CD4-positive, alpha-beta T cell (primary cell): ENCODE measurements at regions not wholly inside any gene's neighbourhood (a gene's known extent, or its start where the extent isn't known, plus 50 kb on each side); places are given as distances from the start of the nearest gene placed in this dataset.

Experiments
- ATAC-seq: fragments of 200-7000 bp; cut with Tn5 transposase; one replicate; pipeline ENCODE4 v1.10.0; 2022; ENCODE audit warnings: mild to moderate bottlenecking; ENCODE audit not compliant: poor library complexity
- CTCF ChIA-PET: fragments of 350-600 bp; sonication (Branson Sonifier 250); formaldehyde crosslinking; loops from one replicate; lab custom pipeline; 2021; ENCODE audit warnings: antibody characterized with exemption, inconsistent platforms; lab: Charles Lee
- POLR2A ChIA-PET: fragments of 350-600 bp; sonication (Branson Sonifier 250); formaldehyde crosslinking; loops from one replicate; lab custom pipeline; 2021; ENCODE audit warnings: antibody characterized with exemption, inconsistent platforms; lab: Charles Lee
- DNase-seq, 14 experiments: peaks; one replicate each; pipeline ENCODE4 v3.0.0-alpha.2; 2013 to 2020; ENCODE audit warnings: mixed read lengths in 2 of 14
- H3K27ac ChIP-seq, 2 donors: one replicate each; pipeline versions ENCODE4 v1.5.1 to v1.7.0; 2013; ENCODE audit warnings: low read length in 2 of 2, low read depth in 1 of 2, mild to moderate bottlenecking in 1 of 2
- H3K27me3 ChIP-seq, 2 experiments: 1 replicate in 1 of 2; 2 replicates in 1 of 2; pipeline versions ENCODE4 v1.6.1 to v1.7.0; 2013; ENCODE audit warnings: low read length in 2 of 2, control low read depth in 1 of 2, mild to moderate bottlenecking in 1 of 2, moderate library complexity in 1 of 2; ENCODE audit not compliant: insufficient read depth in 2 of 2, control insufficient read depth in 1 of 2
- H3K36me3 ChIP-seq: one replicate; pipeline ENCODE4 v1.6.1; 2013; ENCODE audit warnings: low read length, control low read depth; ENCODE audit not compliant: insufficient read depth
- H3K4me1 ChIP-seq: one replicate; pipeline ENCODE4 v1.6.1; 2013; ENCODE audit warnings: low read length, control low read depth; ENCODE audit not compliant: insufficient read depth
- H3K4me3 ChIP-seq: one replicate; pipeline ENCODE4 v1.5.1; 2013; ENCODE audit warnings: mild to moderate bottlenecking, low read length, moderate library complexity
- H3K9me3 ChIP-seq, 2 experiments: 1 replicate in 1 of 2; 2 replicates in 1 of 2; pipeline versions ENCODE4 v1.6.1 to v1.7.0; 2013; ENCODE audit warnings: low read length in 2 of 2, mild to moderate bottlenecking in 2 of 2, control low read depth in 1 of 2, moderate library complexity in 1 of 2; ENCODE audit not compliant: control insufficient read depth in 1 of 2, insufficient read depth in 1 of 2
- H3K27ac Mint-ChIP-seq: one replicate; pipeline ENCODE4 v1.8.0; 2020; ENCODE audit warnings: mixed read lengths
- H3K27me3 Mint-ChIP-seq: one replicate; pipeline ENCODE4 v1.8.0; 2021; ENCODE audit warnings: mixed read lengths
- H3K36me3 Mint-ChIP-seq: one replicate; pipeline ENCODE4 v1.8.0; 2021; ENCODE audit warnings: low read depth, mixed read lengths
- H3K4me1 Mint-ChIP-seq: one replicate; pipeline ENCODE4 v1.8.0; 2021; ENCODE audit warnings: low read depth, mixed read lengths
- H3K4me3 Mint-ChIP-seq: one replicate; pipeline ENCODE4 v1.8.0; 2020; ENCODE audit warnings: mild to moderate bottlenecking, mixed read lengths
- H3K9me3 Mint-ChIP-seq: one replicate; pipeline ENCODE4 v1.8.0; 2020; ENCODE audit warnings: mixed read lengths
- CTCF ChIP-seq: fragments of 200-600 bp; IDR thresholded peaks from one replicate; pipeline ENCODE4 v1.8.0; 2022; ENCODE audit warnings: antibody characterized with exemption, mild to moderate bottlenecking
- intact Hi-C, 2 experiments: fragments of 100-400 bp; cut with DNase I in 1 of 2; cut with micrococcal nuclease in 1 of 2; formaldehyde crosslinking; loops; one replicate each; pipeline versions ENCODE4 v1.15.1 to v1.9.0; 2023 to 2025; cut with DNase I, micrococcal nuclease

GRCh38 chr4:112938461-112939058 lies 110.9 kb upstream of the ANK2 start:
- H3K9me3 ChIP-seq = no peaks in the 10 kb centered on the region
- H3K36me3 ChIP-seq = no peaks in the 10 kb centered on the region
- intact Hi-C loops = loop anchor here (2.0 to 5.0 kb wide), 3 partner anchors 306 to 611 kb away; no protein-coding TSS in a partner anchor
- TF ChIP-seq CTCF = peak; percentile 50
- Mint-ChIP-seq H3K9me3 (no peaks in the 10 kb centered on the region), H3K4me3 (no peak overlapping the region), H3K27me3 (peaks cover 28% of the 10 kb centered on the region), H3K27ac (no peak overlapping the region), H3K4me1 (no peaks in the 10 kb centered on the region), H3K36me3 (no peaks in the 10 kb centered on the region)
- ATAC-seq (no peak), DNase-seq (peak in 3 of 14 experiments; percentile 7 to 9 (median 8))
- peaks cover 0 to 13% of the 10 kb centered on the region in 2 experiments for H3K27me3 ChIP-seq
- no peak overlapping the region for H3K27ac ChIP-seq
- H3K4me3 ChIP-seq = no peak overlapping the region
- no peaks in the 10 kb centered on the region for H3K4me1 ChIP-seq
- POLR2A ChIA-PET = no interaction called here
- CTCF ChIA-PET = interaction anchor here (0.7 to 1.4 kb wide), 3 partner anchors 10 to 1231 kb away, joined by 3 to 4 read pairs (median 4); no protein-coding TSS in a partner anchor

- peaks cover 33% of the 10 kb centered on the region for H3K27me3 Mint-ChIP-seq
- H3K4me3 Mint-ChIP-seq = no peak overlapping the region
- H3K27ac Mint-ChIP-seq = no peak overlapping the region
- no peaks in the 10 kb centered on the region for H3K9me3 ChIP-seq
- DNase-seq = no peak
- ChIA-PET POLR2A (no interaction called here), CTCF (no interaction called here)
- ATAC-seq = no peak
- no peaks in the 10 kb centered on the region for H3K4me1 ChIP-seq
- TF ChIP-seq CTCF = no peak
- H3K36me3 Mint-ChIP-seq = no peaks in the 10 kb centered on the region
- no peaks in the 10 kb centered on the region for H3K36me3 ChIP-seq
- peaks cover 0 to 20% of the 10 kb centered on the region in 2 experiments for H3K27me3 ChIP-seq
- H3K27ac ChIP-seq = no peak overlapping the region
- no peak overlapping the region for H3K4me3 ChIP-seq
- intact Hi-C loops = loop anchor here (2.0 to 5.0 kb wide), 3 partner anchors 307 to 613 kb away; no protein-coding TSS in a partner anchor
- H3K9me3 Mint-ChIP-seq = no peaks in the 10 kb centered on the region
- H3K4me1 Mint-ChIP-seq = no peaks in the 10 kb centered on the region
Measured at GRCh38 chr4:112939901-112940300, 109.6 kb upstream of the ANK2 start.

- Mint-ChIP-seq H3K36me3 (no peaks in the 10 kb centered on the region), H3K27me3 (peaks cover 33% of the 10 kb centered on the region), H3K27ac (no peak overlapping the region), H3K4me1 (no peaks in the 10 kb centered on the region), H3K9me3 (no peaks in the 10 kb centered on the region), H3K4me3 (no peak overlapping the region)
- POLR2A ChIA-PET = no interaction called here
- TF ChIP-seq CTCF = no peak
- no peaks in the 10 kb centered on the region for H3K4me1 ChIP-seq
- H3K9me3 ChIP-seq = no peaks in the 10 kb centered on the region
- no peak overlapping the region for H3K27ac ChIP-seq
- H3K36me3 ChIP-seq = no peaks in the 10 kb centered on the region
- CTCF ChIA-PET = no interaction called here
- H3K4me3 ChIP-seq = no peak overlapping the region
- ATAC-seq = no peak
- intact Hi-C loops = no loop called here
- peaks cover 0 to 20% of the 10 kb centered on the region in 2 experiments for H3K27me3 ChIP-seq
- no peak for DNase-seq
Measured at GRCh38 chr4:112940336-112940735, 109.1 kb upstream of the ANK2 start.
